IgD-negative memory B cell (primary cell): ENCODE measurements at regions not wholly inside any gene's neighbourhood (a gene's known extent, or its start where the extent isn't known, plus 50 kb on each side); places are given as distances from the start of the nearest gene placed in this dataset.

Experiments used
- H3K27ac Mint-ChIP-seq, 3 donors: one replicate each; pipeline ENCODE4 v1.8.0; 2020 to 2022; ENCODE audit warnings: mild to moderate bottlenecking in 3 of 3, mixed read lengths in 3 of 3, moderate library complexity in 1 of 3
- H3K27me3 Mint-ChIP-seq: one replicate; pipeline ENCODE4 v1.8.0; 2021; ENCODE audit warnings: mixed read lengths
- H3K36me3 Mint-ChIP-seq: one replicate; pipeline ENCODE4 v1.8.0; 2020; ENCODE audit warnings: mild to moderate bottlenecking, mixed read lengths
- H3K4me1 Mint-ChIP-seq, 3 donors: one replicate each; pipeline ENCODE4 v1.8.0; 2020 to 2022; ENCODE audit warnings: mixed read lengths in 3 of 3, mild to moderate bottlenecking in 1 of 3
- H3K4me3 Mint-ChIP-seq, 4 donors: one replicate each; pipeline ENCODE4 v1.8.0; 2020 to 2022; ENCODE audit warnings: mild to moderate bottlenecking in 4 of 4, mixed read lengths in 4 of 4, moderate library complexity in 3 of 4
- H3K9me3 Mint-ChIP-seq, 3 donors: one replicate each; pipeline ENCODE4 v1.8.0; 2020 to 2021; ENCODE audit warnings: mixed read lengths in 3 of 3, mild to moderate bottlenecking in 1 of 3

DNA sequence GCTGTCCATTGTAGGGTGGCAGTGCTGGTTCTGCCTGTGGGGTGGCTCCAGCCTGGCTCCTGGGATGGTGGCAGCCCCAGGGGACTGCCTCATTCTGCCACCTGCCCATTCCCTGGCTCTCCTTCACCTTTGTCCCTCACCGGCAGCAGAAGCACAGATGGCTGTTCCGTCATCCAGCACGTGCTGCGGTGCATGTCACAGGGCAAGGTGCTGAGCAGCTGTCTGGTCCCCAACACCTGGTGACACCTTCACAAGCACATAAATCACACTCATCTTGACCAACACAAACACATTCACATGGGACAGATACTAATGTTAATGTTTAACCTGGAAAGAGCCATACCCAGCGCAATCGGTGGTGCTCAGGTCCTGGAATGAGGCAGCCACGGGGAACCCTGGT, 126.8 kb downstream of the UQCRFS1 start:
- Mint-ChIP-seq H3K36me3 (no peaks in the 10 kb centered on the region), H3K4me3 (no peak overlapping the region), H3K9me3 (peaks cover 0 to 5% (median 3%) of the 10 kb centered on the region in 3 donors), H3K27me3 (peaks cover 2% of the 10 kb centered on the region), H3K4me1 (peaks cover 0 to 2% (median 0%) of the 10 kb centered on the region in 3 donors), H3K27ac (no peak overlapping the region)

DNA sequence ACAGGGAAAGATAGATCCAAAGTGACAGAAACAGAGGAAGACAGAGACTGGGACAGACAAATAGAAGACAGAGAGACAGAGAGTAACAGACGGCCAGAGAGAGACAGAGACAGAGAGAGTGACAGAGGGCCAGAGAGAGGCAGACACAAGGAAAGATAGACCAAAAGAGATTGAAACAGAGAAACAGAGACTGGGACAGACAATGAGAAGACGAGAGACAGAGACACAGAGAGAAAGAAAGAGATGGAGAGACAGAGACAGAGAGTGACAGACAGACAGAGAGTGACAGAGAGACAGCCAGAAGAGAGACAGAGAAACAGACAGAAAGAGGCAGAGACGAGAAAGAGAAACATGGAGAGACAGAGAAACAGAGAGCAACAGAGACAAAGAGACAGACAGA, 127.3 kb downstream of the UQCRFS1 start:
- Mint-ChIP-seq H3K4me3 (no peak overlapping the region), H3K27me3 (peaks cover 2% of the 10 kb centered on the region), H3K36me3 (no peaks in the 10 kb centered on the region), H3K4me1 (peaks cover 0 to 2% (median 0%) of the 10 kb centered on the region in 3 donors), H3K9me3 (peaks cover 0 to 5% (median 3%) of the 10 kb centered on the region in 3 donors), H3K27ac (no peak overlapping the region)

DNA sequence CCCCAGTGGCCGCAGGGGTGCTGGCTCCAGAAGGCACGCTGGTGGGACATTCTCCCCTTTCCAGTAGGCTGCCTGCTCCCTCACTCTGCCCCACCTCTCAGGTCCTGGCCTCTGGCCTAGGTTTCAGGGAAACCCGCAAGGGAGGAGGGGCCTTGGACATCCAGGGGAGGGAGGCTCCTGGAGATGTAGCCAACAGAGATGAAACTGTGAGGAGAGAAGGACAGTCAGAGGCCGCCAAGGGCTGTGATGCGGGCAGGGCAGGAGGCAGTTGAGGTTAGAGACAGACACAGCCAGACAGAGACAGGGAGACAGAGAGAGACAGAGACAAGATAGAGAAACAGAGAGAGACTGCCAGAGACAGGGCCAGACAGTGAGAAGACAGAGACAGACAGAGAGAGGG, 127.7 kb downstream of the UQCRFS1 start:
- Mint-ChIP-seq H3K27ac (no peak overlapping the region), H3K4me3 (no peak overlapping the region), H3K4me1 (peaks cover 0 to 2% (median 0%) of the 10 kb centered on the region in 3 donors), H3K36me3 (no peaks in the 10 kb centered on the region), H3K27me3 (peaks cover 2% of the 10 kb centered on the region), H3K9me3 (peaks cover 0 to 3% (median 3%) of the 10 kb centered on the region in 3 donors)

DNA sequence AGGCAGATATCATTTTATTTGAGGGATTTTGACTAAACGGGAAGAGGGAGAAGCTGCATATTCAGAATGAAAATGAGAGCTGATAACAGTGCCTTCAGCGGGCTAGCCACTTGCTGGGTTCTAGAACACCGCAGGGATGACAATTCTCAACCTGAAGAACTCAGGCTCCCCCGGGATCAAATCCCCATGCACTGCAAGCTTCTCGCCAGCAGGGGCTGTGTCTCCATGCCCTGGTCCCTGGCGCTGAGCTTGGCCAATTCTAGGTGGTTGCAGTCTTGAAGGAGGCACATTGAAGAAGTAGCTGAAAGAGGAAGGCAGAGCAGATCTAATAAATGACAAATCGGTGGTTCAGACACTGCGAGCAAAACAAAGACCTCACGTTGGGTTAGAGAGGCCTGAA, 128.7 kb downstream of the UQCRFS1 start:
- no peak overlapping the region for H3K4me3 Mint-ChIP-seq
- H3K4me1 Mint-ChIP-seq, result peaks cover 0 to 2% (median 0%) of the 10 kb centered on the region in 3 donors
- peak overlapping the region in 1 of 3 donors; percentile 29 for H3K27ac Mint-ChIP-seq
- peaks cover 0 to 3% (median 3%) of the 10 kb centered on the region in 3 donors for H3K9me3 Mint-ChIP-seq
- no peaks in the 10 kb centered on the region for H3K36me3 Mint-ChIP-seq
- H3K27me3 Mint-ChIP-seq, result peaks cover 2% of the 10 kb centered on the region

DNA sequence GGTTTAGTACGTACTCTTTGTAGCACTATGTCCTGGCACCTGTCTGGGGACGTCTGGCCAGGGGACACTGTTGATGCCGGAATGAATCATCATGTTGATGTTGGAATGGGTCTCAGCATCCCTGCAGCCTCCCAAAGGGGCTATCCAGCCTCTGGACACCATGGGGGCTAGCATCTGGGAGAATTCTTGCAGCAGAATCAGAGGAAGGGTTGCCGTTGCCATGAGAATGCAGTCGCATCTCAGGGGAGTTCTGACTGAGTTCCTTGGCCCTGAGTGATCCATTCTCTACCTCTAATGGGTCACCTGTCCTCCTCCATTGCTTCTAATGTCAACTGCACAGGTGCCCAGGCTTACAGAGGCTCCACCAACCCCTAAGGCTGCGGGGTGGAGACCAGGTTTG, 129.1 kb downstream of the UQCRFS1 start:
- H3K27me3 Mint-ChIP-seq, result peaks cover 2% of the 10 kb centered on the region
- no peak overlapping the region for H3K27ac Mint-ChIP-seq
- no peak overlapping the region for H3K4me3 Mint-ChIP-seq
- H3K9me3 Mint-ChIP-seq, result peaks cover 0 to 3% (median 3%) of the 10 kb centered on the region in 3 donors
- H3K4me1 Mint-ChIP-seq, result peaks cover 0 to 2% (median 0%) of the 10 kb centered on the region in 3 donors
- no peaks in the 10 kb centered on the region for H3K36me3 Mint-ChIP-seq

DNA sequence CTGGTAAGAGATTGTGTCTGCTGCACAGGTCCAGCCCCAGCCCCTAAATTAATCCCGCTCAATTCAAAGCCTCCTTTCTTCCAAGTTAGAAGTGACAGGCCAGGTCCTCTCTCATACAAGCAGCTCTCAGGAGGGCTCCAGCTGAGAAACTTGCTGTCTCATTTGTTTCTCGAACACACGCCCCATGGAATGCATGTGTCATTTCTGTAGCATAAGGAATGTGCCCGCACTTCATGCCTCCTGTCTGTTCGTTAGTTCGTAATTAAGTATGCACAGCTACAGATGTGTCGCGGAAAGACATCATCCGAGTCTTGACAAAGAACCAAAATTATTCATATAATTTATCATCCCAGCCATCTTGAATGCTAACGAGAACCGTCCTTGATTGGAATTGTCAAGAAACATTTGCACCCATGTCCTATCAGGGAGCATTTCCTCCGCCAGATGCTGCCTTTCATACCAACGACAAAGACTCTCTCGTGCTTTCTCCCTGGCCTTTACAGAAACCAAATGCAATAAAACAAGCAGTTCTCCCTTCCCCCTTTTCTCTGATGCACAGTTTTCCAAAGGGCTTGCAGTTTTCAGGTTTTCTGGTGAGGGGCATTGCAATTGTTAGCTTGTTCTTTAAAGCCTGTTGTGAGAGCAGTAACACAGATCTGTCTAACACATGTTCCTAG, 133.5 kb downstream of the UQCRFS1 start:
- no peaks in the 10 kb centered on the region for H3K36me3 Mint-ChIP-seq
- H3K27ac Mint-ChIP-seq, result no peak overlapping the region
- H3K4me1 Mint-ChIP-seq, result peaks cover 0 to 2% (median 0%) of the 10 kb centered on the region in 3 donors
- H3K4me3 Mint-ChIP-seq, result no peak overlapping the region
- H3K9me3 Mint-ChIP-seq, result peaks cover 0 to 1% (median 0%) of the 10 kb centered on the region in 3 donors
- H3K27me3 Mint-ChIP-seq, result no peaks in the 10 kb centered on the region

- peaks cover 0 to 2% (median 0%) of the 10 kb centered on the region in 3 donors for H3K9me3 Mint-ChIP-seq
- H3K27ac Mint-ChIP-seq, result no peak overlapping the region
- no peaks in the 10 kb centered on the region for H3K36me3 Mint-ChIP-seq
- no peak overlapping the region for H3K4me3 Mint-ChIP-seq
- no peaks in the 10 kb centered on the region for H3K4me1 Mint-ChIP-seq
- H3K27me3 Mint-ChIP-seq, result no peaks in the 10 kb centered on the region
Observed at GRCh38 chr19:29076963-29077362, 136.0 kb downstream of the UQCRFS1 start.

- H3K27ac Mint-ChIP-seq, result no peak overlapping the region
Observed at GRCh38 chr19:29076161-29076560, 136.8 kb downstream of the UQCRFS1 start.

DNA sequence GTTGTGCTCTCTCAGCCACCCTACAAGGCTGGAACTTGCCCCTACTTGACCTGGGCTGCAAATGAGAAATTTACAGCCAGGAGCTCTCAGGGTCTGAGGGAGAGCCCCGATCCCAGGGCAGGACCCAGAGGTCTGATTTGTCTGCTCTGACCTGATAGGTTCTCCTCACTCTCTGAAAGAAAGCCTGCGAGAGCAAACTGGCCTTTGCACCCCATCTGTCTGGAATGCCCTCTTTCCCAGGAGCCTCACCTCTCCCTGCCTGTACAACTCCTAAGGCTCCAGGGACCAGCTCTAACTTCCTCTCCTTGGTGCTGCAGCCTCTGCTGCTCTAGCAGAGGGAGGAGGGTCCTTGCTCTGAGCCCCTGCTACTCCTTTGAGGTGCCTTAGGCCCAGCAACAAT, 137.8 kb downstream of the UQCRFS1 start:
- Mint-ChIP-seq H3K9me3 (peaks cover 0 to 2% (median under 1%) of the 10 kb centered on the region in 3 donors), H3K4me1 (no peaks in the 10 kb centered on the region), H3K27me3 (no peaks in the 10 kb centered on the region), H3K27ac (no peak overlapping the region), H3K36me3 (no peaks in the 10 kb centered on the region), H3K4me3 (no peak overlapping the region)

More at GRCh38 chr19:29076161-29076560, 136.8 kb downstream of the UQCRFS1 start:
- H3K4me1 Mint-ChIP-seq, result no peaks in the 10 kb centered on the region
- no peaks in the 10 kb centered on the region for H3K36me3 Mint-ChIP-seq
- no peaks in the 10 kb centered on the region for H3K27me3 Mint-ChIP-seq
- H3K4me3 Mint-ChIP-seq, result no peak overlapping the region
- H3K9me3 Mint-ChIP-seq, result peaks cover 0 to 2% (median 0%) of the 10 kb centered on the region in 3 donors

- H3K4me1 Mint-ChIP-seq, result no peaks in the 10 kb centered on the region
- no peak overlapping the region for H3K4me3 Mint-ChIP-seq
- peaks cover 1 to 5% (median 2%) of the 10 kb centered on the region in 3 donors for H3K9me3 Mint-ChIP-seq
- no peaks in the 10 kb centered on the region for H3K36me3 Mint-ChIP-seq
- peak overlapping the region in 1 of 3 donors; percentile 63 for H3K27ac Mint-ChIP-seq
- H3K27me3 Mint-ChIP-seq, result no peaks in the 10 kb centered on the region
Observed at GRCh38 chr19:29074579-29074978, 138.4 kb downstream of the UQCRFS1 start.

- Mint-ChIP-seq H3K4me3 (no peak overlapping the region), H3K4me1 (no peaks in the 10 kb centered on the region), H3K9me3 (peaks cover 3 to 11% (median 6%) of the 10 kb centered on the region in 3 donors), H3K27ac (no peak overlapping the region), H3K27me3 (no peaks in the 10 kb centered on the region), H3K36me3 (no peaks in the 10 kb centered on the region)
Observed at GRCh38 chr19:29067831-29068230, 145.1 kb downstream of the UQCRFS1 start.

- Mint-ChIP-seq H3K27ac (peak overlapping the region in 2 of 3 donors; percentile 31 to 71), H3K27me3 (no peaks in the 10 kb centered on the region), H3K36me3 (no peaks in the 10 kb centered on the region), H3K4me3 (no peak overlapping the region), H3K4me1 (no peaks in the 10 kb centered on the region), H3K9me3 (peaks cover 1 to 6% (median 3%) of the 10 kb centered on the region in 3 donors)
Observed at GRCh38 chr19:29062475-29063435, 150.2 kb downstream of the UQCRFS1 start.

DNA sequence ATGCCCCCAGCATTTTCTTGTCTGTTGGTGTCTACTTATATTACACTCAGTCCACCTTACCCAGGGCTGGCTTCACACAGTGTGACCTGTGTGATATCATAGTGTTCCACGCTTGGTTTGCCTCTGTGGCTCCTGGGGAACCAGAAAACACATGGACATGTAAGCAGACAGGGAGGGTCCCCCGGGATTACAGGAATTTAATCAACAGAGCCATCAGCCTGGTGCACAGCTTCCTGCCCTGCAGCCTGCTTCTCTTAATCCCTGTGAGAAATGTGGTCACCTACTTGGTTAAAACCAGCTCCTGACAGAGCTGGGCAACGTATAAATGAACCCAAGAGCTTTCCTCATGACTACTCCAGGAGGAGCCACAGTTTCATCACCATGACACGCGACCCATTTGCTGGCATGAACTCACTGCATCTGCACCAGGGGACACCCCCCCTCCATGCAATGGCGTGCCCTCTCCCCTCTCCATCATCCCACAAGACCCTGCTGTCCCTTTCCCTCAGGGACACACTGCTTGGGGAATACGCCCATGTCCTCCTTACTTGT, 152.1 kb downstream of the UQCRFS1 start:
- H3K27me3 Mint-ChIP-seq, result no peaks in the 10 kb centered on the region
- no peak overlapping the region for H3K4me3 Mint-ChIP-seq
- H3K9me3 Mint-ChIP-seq, result peaks cover 0 to 3% (median 0%) of the 10 kb centered on the region in 3 donors
- H3K4me1 Mint-ChIP-seq, result no peaks in the 10 kb centered on the region
- H3K36me3 Mint-ChIP-seq, result no peaks in the 10 kb centered on the region
- no peak overlapping the region for H3K27ac Mint-ChIP-seq

DNA sequence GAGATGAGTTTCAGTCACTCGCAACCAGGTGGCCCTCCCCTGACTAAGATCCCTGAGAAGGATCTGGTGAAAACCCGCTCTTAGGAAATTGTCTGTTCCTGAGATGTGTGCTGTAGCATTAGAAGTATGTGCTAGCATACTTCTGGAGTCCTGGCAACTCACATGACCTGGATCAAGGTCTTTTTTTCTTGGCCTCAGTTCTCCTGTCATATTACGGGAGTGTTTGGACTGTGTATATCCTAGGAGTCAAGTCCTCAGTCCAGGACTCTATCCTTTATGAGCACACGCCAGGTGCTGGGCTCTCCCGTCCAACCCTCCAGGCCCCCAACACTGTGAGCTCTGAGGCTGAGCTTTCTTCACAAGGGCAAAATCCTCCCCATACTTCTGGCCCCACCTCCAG, 156.4 kb downstream of the UQCRFS1 start:
- Mint-ChIP-seq H3K36me3 (peaks cover 2% of the 10 kb centered on the region), H3K4me3 (no peak overlapping the region), H3K9me3 (peaks cover 3 to 7% (median 4%) of the 10 kb centered on the region in 3 donors), H3K27ac (no peak overlapping the region), H3K27me3 (no peaks in the 10 kb centered on the region), H3K4me1 (no peaks in the 10 kb centered on the region)
